ENCODE measurements at regions not wholly inside any gene's neighbourhood (a gene's known extent, or its start where the extent isn't known, plus 50 kb on each side); places are given as distances from the start of the nearest gene placed in this dataset.

GRCh38 chr3:64917914-64918453 is 230.2 kb upstream of the ADAMTS9 start:
- POLR2A ChIA-PET: no interaction called here
- no peak for DNase-seq (ENCODE audit: extremely low spot score)
- CTCF ChIA-PET: no interaction called here
- TF ChIP-seq CTCF (IDR thresholded peaks at IDR 0.05; ENCODE audit: control extremely low read depth, extremely low read depth, low read depth, missing control alignments): no peak

GRCh38 chr3:64916937-64917336 is 229.1 kb upstream of the ADAMTS9 start:
- no peak for DNase-seq (ENCODE audit: extremely low spot score)
- POLR2A ChIA-PET: no interaction called here
- TF ChIP-seq CTCF (IDR thresholded peaks at IDR 0.05; ENCODE audit: control extremely low read depth, extremely low read depth, low read depth, missing control alignments): no peak
- CTCF ChIA-PET: no interaction called here

- no peak for DNase-seq (ENCODE audit: extremely low spot score)
- CTCF ChIA-PET: no interaction called here
- no peak for TF ChIP-seq CTCF (IDR thresholded peaks at IDR 0.05; ENCODE audit: control extremely low read depth, extremely low read depth, low read depth, missing control alignments)
- POLR2A ChIA-PET: no interaction called here
Observed at GRCh38 chr3:64916192-64916798, 228.5 kb upstream of the ADAMTS9 start.

GRCh38 chr3:64915778-64916177 is 228.0 kb upstream of the ADAMTS9 start:
- TF ChIP-seq CTCF (IDR thresholded peaks at IDR 0.05; ENCODE audit: control extremely low read depth, extremely low read depth, low read depth, missing control alignments): no peak
- no peak for DNase-seq (ENCODE audit: extremely low spot score)
- ChIA-PET POLR2A (no interaction called here), CTCF (no interaction called here)

GRCh38 chr3:64913515-64913914 is 225.7 kb upstream of the ADAMTS9 start:
- TF ChIP-seq CTCF (IDR thresholded peaks at IDR 0.05; ENCODE audit: control extremely low read depth, extremely low read depth, low read depth, missing control alignments): no peak
- POLR2A ChIA-PET: no interaction called here
- no peak for DNase-seq (ENCODE audit: extremely low spot score)

GRCh38 chr3:64911138-64911537 is 223.3 kb upstream of the ADAMTS9 start:
- CTCF ChIA-PET: no interaction called here
- POLR2A ChIA-PET: no interaction called here
- no peak for DNase-seq (ENCODE audit: extremely low spot score)
- TF ChIP-seq CTCF (IDR thresholded peaks at IDR 0.05; ENCODE audit: control extremely low read depth, extremely low read depth, low read depth, missing control alignments): no peak

More at GRCh38 chr3:64913515-64913914, 225.7 kb upstream of the ADAMTS9 start:
- CTCF ChIA-PET: no interaction called here

Data from GM10248 (cell line).